ENCODE measurements at regions not wholly inside any gene's neighbourhood (a gene's known extent, or its start where the extent isn't known, plus 50 kb on each side); places are given as distances from the start of the nearest gene placed in this dataset.
"Not testable (repeated sequence)": the region's sequence is repeated elsewhere in the genome, so short reads cannot be mapped to it uniquely, and the experiment has no call there.

GRCh38 chr14:105981517-105982302, 455.3 kb downstream of the TMEM121 start:
- not testable (repeated sequence) for ATAC-seq; H3K4me1 Mint-ChIP-seq; DNase-seq (ENCODE audit: low spot score); H3K27me3 ChIP-seq (ENCODE audit: insufficient read depth); H3K27ac ChIP-seq (ENCODE audit: low read depth); H3K79me2 ChIP-seq (replicated peaks; ENCODE audit: insufficient read depth); H2AFZ ChIP-seq; H3K4me3 ChIP-seq; H3K27me3 Mint-ChIP-seq (ENCODE audit: insufficient read depth, low read depth, poor library complexity); H3F3A ChIP-seq (replicated peaks; ENCODE audit: low read depth); H3K4me3 Mint-ChIP-seq; H3K27ac Mint-ChIP-seq; H3K4me1 ChIP-seq (ENCODE audit: insufficient read depth); H3K9me2 ChIP-seq (ENCODE audit: insufficient read depth); H3K4me2 ChIP-seq; H4K20me1 ChIP-seq (replicated peaks; ENCODE audit: insufficient read depth); H3K36me3 ChIP-seq (ENCODE audit: insufficient read depth)
- peaks cover 96% of the 10 kb centered on the region for H3K9me3 Mint-ChIP-seq
- H3K36me3 Mint-ChIP-seq (ENCODE audit: low read depth) = peaks cover 26% of the 10 kb centered on the region

- no peak overlapping the region for H3K4me2 ChIP-seq
- H3K27me3 Mint-ChIP-seq (ENCODE audit: insufficient read depth, low read depth, poor library complexity) = no peaks in the 10 kb centered on the region
- H3K79me2 ChIP-seq (replicated peaks; ENCODE audit: insufficient read depth) = no peaks in the 10 kb centered on the region
- H3K4me3 Mint-ChIP-seq = no peak overlapping the region
- H3K9me2 ChIP-seq (ENCODE audit: insufficient read depth) = no peaks in the 10 kb centered on the region
- H3K4me1 Mint-ChIP-seq = no peaks in the 10 kb centered on the region
- no peak overlapping the region for H3K27ac Mint-ChIP-seq
- H3K27ac ChIP-seq (ENCODE audit: low read depth) = no peak overlapping the region
- peaks cover 29% of the 10 kb centered on the region for H3K36me3 Mint-ChIP-seq (ENCODE audit: low read depth)
- H3K9me3 Mint-ChIP-seq = peaks cover 95% of the 10 kb centered on the region
- ATAC-seq (no peak), DNase-seq (ENCODE audit: low spot score) (no peak)
- H2AFZ ChIP-seq = no peak overlapping the region
- no peaks in the 10 kb centered on the region for H4K20me1 ChIP-seq (replicated peaks; ENCODE audit: insufficient read depth)
- no peaks in the 10 kb centered on the region for H3F3A ChIP-seq (replicated peaks; ENCODE audit: low read depth)
- H3K36me3 ChIP-seq (ENCODE audit: insufficient read depth) = no peaks in the 10 kb centered on the region
- H3K4me1 ChIP-seq (ENCODE audit: insufficient read depth) = no peaks in the 10 kb centered on the region
- no peak overlapping the region for H3K4me3 ChIP-seq
- no peaks in the 10 kb centered on the region for H3K27me3 ChIP-seq (ENCODE audit: insufficient read depth)
- TF ChIP-seq NANOG (IDR thresholded peaks at IDR 0.05; ENCODE audit: borderline replicate concordance) = no peak
- no peak for TF ChIP-seq STAT1 (IDR thresholded peaks at IDR 0.05; ENCODE audit: unreplicated experiment)
- no peak for TF ChIP-seq CREB1 (CRISPR knock-in tag; IDR thresholded peaks at IDR 0.05; ENCODE audit: low read depth)
- TF ChIP-seq ETS1 (IDR thresholded peaks at IDR 0.05) = no peak
- no peak for TF ChIP-seq ZNF331 (CRISPR knock-in tag; IDR thresholded peaks at IDR 0.05; ENCODE audit: low read depth)
- no peak for TF ChIP-seq EZH2phosphoT487 (IDR thresholded peaks at IDR 0.05; ENCODE audit: unreplicated experiment)
- TF ChIP-seq ZNF462 (CRISPR knock-in tag; IDR thresholded peaks at IDR 0.05) = no peak
- TF ChIP-seq REST (IDR thresholded peaks at IDR 0.05; ENCODE audit: unreplicated experiment) = no peak
- no peak for TF ChIP-seq JUNB (IDR thresholded peaks at IDR 0.05; ENCODE audit: unreplicated experiment)
- no peak for TF ChIP-seq POLR2AphosphoS5 (IDR thresholded peaks at IDR 0.05; ENCODE audit: low read depth)
These were observed 456.3 kb downstream of the TMEM121 start for GRCh38 chr14:105982664-105983063.
